H1 (cell line): ENCODE measurements at regions not wholly inside any gene's neighbourhood (a gene's known extent, or its start where the extent isn't known, plus 50 kb on each side); places are given as distances from the start of the nearest gene placed in this dataset.

Source experiments
- CTCF ChIA-PET: fragments of 300-600 bp; sonication (Branson Sonifier 250); formaldehyde crosslinking; loops from one replicate; lab custom pipeline; 2021; ENCODE audit not compliant: partially characterized antibody; lab: Charles Lee
- POLR2A ChIA-PET: fragments of 300-600 bp; sonication (Branson Sonifier 250); formaldehyde crosslinking; loops from one replicate; lab custom pipeline; 2021; ENCODE audit warnings: inconsistent platforms; ENCODE audit not compliant: partially characterized antibody; lab: Charles Lee
- DNase-seq, 2 experiments: peaks; one replicate each; pipeline versions ENCODE4 v3.0.0 to v3.0.0-alpha.2; 2010 to 2022; ENCODE audit warnings: low spot score in 2 of 2, low read depth in 1 of 2, mixed read lengths in 1 of 2
- FAIRE-seq: peaks from 2 replicates; lab custom pipeline; 2011; peaks lifted over from hg19 to GRCh38; lab: Jason Lieb, UNC
- H2AFZ ChIP-seq: 2 replicates; pipeline ENCODE4 v1.8.1; 2012; ENCODE audit warnings: low read length, inconsistent platforms
- H2AK5ac ChIP-seq: 2 replicates; pipeline ENCODE4 v1.6.1; 2013; ENCODE audit warnings: low read depth, low read length
- H2BK120ac ChIP-seq: replicated peaks from 2 replicates; pipeline ENCODE3; 2013; ENCODE audit warnings: low read depth, low read length, inconsistent platforms
- H2BK12ac ChIP-seq: 2 replicates; pipeline ENCODE4 v1.6.1; 2013; ENCODE audit warnings: low read depth, low read length
- H2BK15ac ChIP-seq: 2 replicates; pipeline ENCODE4 v1.6.1; 2013; ENCODE audit warnings: low read length
- H2BK20ac ChIP-seq: 2 replicates; pipeline ENCODE4 v1.6.1; 2013; ENCODE audit warnings: low read length
- H2BK5ac ChIP-seq: 2 replicates; pipeline ENCODE4 v1.6.1; 2013; ENCODE audit warnings: low read depth, low read length
- H3K14ac ChIP-seq: 2 replicates; pipeline ENCODE4 v1.6.1; 2013; ENCODE audit warnings: inconsistent platforms; ENCODE audit not compliant: insufficient read length
- H3K18ac ChIP-seq: 2 replicates; pipeline ENCODE4 v1.6.1; 2013; ENCODE audit warnings: low read length; ENCODE audit errors: extremely low read depth
- H3K23ac ChIP-seq: 2 replicates; pipeline ENCODE4 v1.6.1; 2013; ENCODE audit warnings: inconsistent platforms; ENCODE audit not compliant: insufficient read length
- H3K23me2 ChIP-seq: 2 replicates; pipeline ENCODE4 v1.6.1; 2013; ENCODE audit warnings: low read depth, low read length
- H3K27ac ChIP-seq: 2 replicates; pipeline ENCODE4 v1.6.1; 2011; ENCODE audit warnings: low read depth, low read length, inconsistent platforms
- H3K27me3 ChIP-seq, 4 experiments: replicated peaks in 1 of 4; 1 replicate in 1 of 4; 2 replicates in 3 of 4; pipeline versions ENCODE4 v1.6.1 to v1.8.1; 2011 to 2013; ENCODE audit warnings: low read length in 3 of 4, mild to moderate bottlenecking in 3 of 4, inconsistent platforms in 2 of 4, mixed read lengths in 2 of 4, moderate library complexity in 1 of 4; ENCODE audit not compliant: control insufficient read depth in 3 of 4, insufficient read depth in 3 of 4; ENCODE audit errors: extremely low read depth in 1 of 4
- H3K36me3 ChIP-seq, 4 experiments: 2 replicates each; pipeline versions ENCODE4 v1.6.1 to v1.8.1; 2011 to 2013; ENCODE audit warnings: mild to moderate bottlenecking in 4 of 4, low read length in 3 of 4, moderate library complexity in 2 of 4, control low read depth in 1 of 4, inconsistent platforms in 1 of 4; ENCODE audit not compliant: insufficient read depth in 4 of 4, control insufficient read depth in 2 of 4
- H3K4ac ChIP-seq: replicated peaks from 2 replicates; pipeline ENCODE3; 2013; ENCODE audit warnings: low read length, low read depth, mixed read lengths, inconsistent platforms; ENCODE audit not compliant: insufficient read length
- H3K4me1 ChIP-seq, 4 experiments: replicated peaks in 1 of 4; 1 replicate in 1 of 4; 2 replicates in 3 of 4; pipeline versions ENCODE4 v1.6.1 to v1.8.1; 2011 to 2013; ENCODE audit warnings: low read length in 3 of 4, inconsistent platforms in 2 of 4, mixed read lengths in 1 of 4; ENCODE audit not compliant: insufficient read depth in 4 of 4, control insufficient read depth in 3 of 4
- H3K4me2 ChIP-seq, 2 experiments: 2 replicates each; pipeline versions ENCODE4 v1.6.1 to v1.8.1; 2011 to 2013; ENCODE audit warnings: low read depth in 2 of 2, low read length in 2 of 2, control low read depth in 1 of 2, inconsistent platforms in 1 of 2, mild to moderate bottlenecking in 1 of 2; ENCODE audit not compliant: insufficient read depth in 1 of 2
- H3K4me3 ChIP-seq, 4 experiments: fragments of 200-600, 300-600 bp in 1 of 4; sonication (generic), shearing (Covaris generic), sonication (Bioruptor Twin) in 1 of 4; 2 replicates each; pipeline versions ENCODE4 v1.5.1 to v1.8.1; 2011 to 2016; ENCODE audit warnings: low read length in 4 of 4, low read depth in 3 of 4, control low read depth in 2 of 4, inconsistent platforms in 2 of 4, mild to moderate bottlenecking in 2 of 4, mixed read lengths in 1 of 4, moderate library complexity in 1 of 4; ENCODE audit not compliant: insufficient read depth in 2 of 4; ENCODE audit errors: extremely low read depth in 1 of 4
- H3K56ac ChIP-seq: replicated peaks from 2 replicates; pipeline ENCODE3; 2013; ENCODE audit warnings: low read depth, mild to moderate bottlenecking, mixed read lengths, low read length, inconsistent platforms; ENCODE audit not compliant: insufficient read length
- H3K79me1 ChIP-seq: 2 replicates; pipeline ENCODE4 v1.6.1; 2013; ENCODE audit warnings: low read depth, low read length, control low read depth
- H3K79me2 ChIP-seq, 2 experiments: 2 replicates each; pipeline versions ENCODE4 v1.6.1 to v1.8.1; 2012 to 2013; ENCODE audit warnings: low read length in 2 of 2, mild to moderate bottlenecking in 2 of 2, inconsistent platforms in 1 of 2; ENCODE audit not compliant: insufficient read depth in 2 of 2, control insufficient read depth in 1 of 2
- H3K9ac ChIP-seq, 4 experiments: replicated peaks in 1 of 4; 1 replicate in 1 of 4; 2 replicates in 3 of 4; pipeline versions ENCODE4 v1.6.1 to v1.8.1; 2011 to 2013; ENCODE audit warnings: low read depth in 3 of 4, low read length in 3 of 4, control low read depth in 2 of 4, mild to moderate bottlenecking in 2 of 4, moderate library complexity in 2 of 4, inconsistent platforms in 1 of 4; ENCODE audit errors: extremely low read depth in 1 of 4
- H3K9me3 ChIP-seq, 2 experiments: 2 replicates each; pipeline versions ENCODE4 v1.6.1 to v1.8.1; 2012 to 2013; ENCODE audit warnings: mild to moderate bottlenecking in 2 of 2, moderate library complexity in 2 of 2, control low read depth in 1 of 2, inconsistent platforms in 1 of 2, low read depth in 1 of 2, low read length in 1 of 2, mixed read lengths in 1 of 2; ENCODE audit not compliant: insufficient read depth in 2 of 2
- H4K20me1 ChIP-seq, 2 experiments: replicated peaks in 1 of 2; 2 replicates each; pipeline versions ENCODE3 to v1.8.1; 2011 to 2013; ENCODE audit warnings: inconsistent platforms in 2 of 2, low read length in 2 of 2, mild to moderate bottlenecking in 1 of 2; ENCODE audit not compliant: insufficient read depth in 2 of 2, control insufficient read depth in 1 of 2
- H4K5ac ChIP-seq: 2 replicates; pipeline ENCODE4 v1.6.1; 2013; ENCODE audit warnings: low read length, low read depth, mixed read lengths, inconsistent platforms; ENCODE audit not compliant: insufficient read length
- H4K8ac ChIP-seq: 2 replicates; pipeline ENCODE4 v1.8.0; 2013; ENCODE audit warnings: mild to moderate bottlenecking, moderate library complexity, low read length, inconsistent platforms; ENCODE audit not compliant: insufficient read depth; ENCODE audit errors: extremely low read depth
- H4K91ac ChIP-seq: replicated peaks from 2 replicates; pipeline ENCODE3; 2013; ENCODE audit warnings: low read length, mixed read lengths, inconsistent platforms; ENCODE audit not compliant: insufficient read length
- BACH1 ChIP-seq: IDR thresholded peaks from 2 replicates; pipeline ENCODE4 v1.6.1; 2012; ENCODE audit warnings: low read length, improper control_type of control experiment
- CBX5 ChIP-seq: fragments of 300-800, 300-1000 bp; sonication (generic); IDR thresholded peaks from 2 replicates; pipeline ENCODE4 v1.7.1; 2016; ENCODE audit warnings: antibody characterized with exemption, low read length, low read depth
- CBX8 ChIP-seq: fragments of 300-800, 300-1000 bp; sonication (generic); IDR thresholded peaks from 2 replicates; pipeline ENCODE4 v1.7.1; 2016; ENCODE audit warnings: low read depth, low read length, borderline replicate concordance
- CHD1 ChIP-seq: IDR thresholded peaks from 2 replicates; pipeline ENCODE4 v1.6.1; 2012; ENCODE audit warnings: low read depth, low read length, improper control_type of control experiment
- KDM4A ChIP-seq: IDR thresholded peaks from one replicate; pipeline ENCODE4 v1.7.1; 2012; ENCODE audit warnings: low read depth, mild to moderate bottlenecking, moderate library complexity, low read length, inconsistent platforms; ENCODE audit not compliant: severe bottlenecking
- KDM5A ChIP-seq: fragments of 200-600 bp; IDR thresholded peaks from 2 replicates; pipeline ENCODE4 v1.7.1; 2012; ENCODE audit warnings: mild to moderate bottlenecking, low read length, inconsistent platforms, mixed read lengths
- NANOG ChIP-seq: IDR thresholded peaks from 2 replicates; pipeline ENCODE4 v1.6.1; 2011; ENCODE audit warnings: low read length, low read depth, mild to moderate bottlenecking, inconsistent platforms; ENCODE audit not compliant: insufficient read depth, poor library complexity, severe bottlenecking
- SIN3A ChIP-seq, 2 experiments: IDR thresholded peaks in 1 of 2; conservative IDR thresholded peaks in 1 of 2; 2 replicates each; pipeline ENCODE4 v1.6.1; 2011 to 2012; ENCODE audit warnings: low read length in 2 of 2, improper control_type of control experiment in 1 of 2, low read depth in 1 of 2, mild to moderate bottlenecking in 1 of 2
- SRF ChIP-seq: IDR thresholded peaks from 2 replicates; pipeline ENCODE4 v1.6.1; 2011; ENCODE audit warnings: mild to moderate bottlenecking, low read depth, low read length, moderate library complexity
- TAF1 ChIP-seq: IDR thresholded peaks from 2 replicates; pipeline ENCODE4 v1.6.1; 2011; ENCODE audit warnings: mild to moderate bottlenecking, low read depth, low read length
- USF2 ChIP-seq: IDR thresholded peaks from 2 replicates; pipeline ENCODE4 v1.6.1; 2011; ENCODE audit warnings: low read length, improper control_type of control experiment
- ZNF274 ChIP-seq: IDR thresholded peaks from 2 replicates; pipeline ENCODE4 v1.7.0; 2012; ENCODE audit warnings: low read length, borderline replicate concordance; ENCODE audit errors: extremely low read depth
- WGBS, 2 experiments: shearing (Covaris generic) in 1 of 2; methylation state at CpG; one replicate each; pipeline versions ENCODE4 v1.1.6 to v1.1.7; 2013 to 2015; ENCODE audit warnings: low lambda C conversion rate in 2 of 2, mixed read lengths in 2 of 2, inconsistent platforms in 1 of 2, low coverage in 1 of 2, missing lambda C conversion rate in 1 of 2; ENCODE audit not compliant: insufficient replicate concordance in 2 of 2, insufficient coverage in 1 of 2, insufficient read length in 1 of 2; ENCODE audit errors: extremely low coverage in 1 of 2, missing lambda C conversion rate in 1 of 2; 5-methylcytosine and 5-hydroxymethylcytosine counted together

DNA sequence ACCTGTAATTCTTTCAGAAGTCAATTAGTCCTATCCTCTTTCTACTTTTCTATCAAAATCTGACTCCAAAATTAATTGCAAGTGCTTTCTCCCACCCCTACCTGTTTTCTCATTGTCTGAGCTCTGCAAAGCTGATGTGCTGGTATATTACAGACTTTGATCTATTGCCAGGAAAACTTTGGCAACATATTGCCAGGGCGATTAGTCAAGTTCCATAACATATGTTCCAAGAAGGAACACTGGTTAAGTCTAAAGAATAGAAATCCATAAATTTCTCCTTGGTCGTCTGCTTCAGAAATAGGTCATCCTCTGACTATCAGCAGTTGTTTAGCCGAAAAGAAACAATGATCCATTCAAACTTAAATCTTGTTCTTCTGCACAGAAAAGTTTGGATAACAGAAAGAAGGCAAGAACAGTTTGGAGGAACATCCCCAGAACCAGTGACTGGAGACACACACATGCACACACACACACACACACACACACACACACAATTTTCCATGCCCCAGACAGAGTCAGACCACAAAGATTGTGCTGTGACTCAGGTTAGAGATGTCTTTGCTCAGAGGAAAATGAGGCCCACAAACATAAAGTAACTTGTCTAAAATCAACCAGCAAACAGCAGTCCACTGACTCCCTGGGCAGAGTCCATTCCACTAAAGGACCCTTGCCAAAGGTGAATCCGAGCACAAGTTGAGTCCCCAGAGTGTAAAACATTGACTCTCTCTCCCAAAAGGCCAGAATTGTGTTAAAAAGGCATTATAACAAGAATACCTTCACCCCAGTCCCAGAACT lies 202.1 kb downstream of the DEPDC1B start:
- H3K4ac ChIP-seq = no peak overlapping the region
- H4K20me1 ChIP-seq = no peaks in the 10 kb centered on the region
- peaks cover 0 to 3% (median 0%) of the 10 kb centered on the region in 4 experiments; a peak in 1 of 7 replicates for H3K4me1 ChIP-seq
- H3K79me1 ChIP-seq = no peaks in the 10 kb centered on the region
- H4K8ac ChIP-seq = no peak overlapping the region
- no peak overlapping the region for H2BK12ac ChIP-seq
- H3K18ac ChIP-seq = no peak overlapping the region
- H3K23me2 ChIP-seq = no peaks in the 10 kb centered on the region
- H2BK20ac ChIP-seq = no peak overlapping the region
- no peaks in the 10 kb centered on the region for H3K36me3 ChIP-seq
- no peak overlapping the region for H2AK5ac ChIP-seq
- no peak overlapping the region for H3K27ac ChIP-seq
- H4K5ac ChIP-seq = no peak overlapping the region
- no peak overlapping the region for H3K9ac ChIP-seq
- H2AFZ ChIP-seq = no peak overlapping the region
- ChIA-PET CTCF (interaction anchor here (1.2 kb wide), 1 partner anchor 210 kb away, joined by 3 read pairs; no protein-coding TSS in a partner anchor), POLR2A (no interaction called here)
- no peak overlapping the region for H2BK120ac ChIP-seq
- H3K4me3 ChIP-seq = no peak overlapping the region
- FAIRE-seq (no peak), DNase-seq (no peak)
- no peaks in the 10 kb centered on the region for H3K27me3 ChIP-seq
- no peaks in the 10 kb centered on the region for H3K9me3 ChIP-seq
- no peak overlapping the region for H3K4me2 ChIP-seq
- no peak overlapping the region for H3K23ac ChIP-seq
- H3K79me2 ChIP-seq = no peaks in the 10 kb centered on the region
- no peak overlapping the region for H2BK5ac ChIP-seq
- H3K56ac ChIP-seq = no peak overlapping the region
- no peak overlapping the region for H4K91ac ChIP-seq
- H3K14ac ChIP-seq = no peak overlapping the region
- H2BK15ac ChIP-seq = no peak overlapping the region
- 87% methylated on average over 4 of the region's 4 CpGs; no CpG with 5 or more reads in 1 of the 2 experiments for WGBS, 2 experiments
- TF ChIP-seq TAF1 (no peak), ZNF274 (no peak), CBX8 (no peak), SIN3A (conservative IDR thresholded peaks at IDR 0.05 in 1 of 2, IDR thresholded peaks at IDR 0.05 in 1 of 2; ENCODE audit: low read depth in 1 of 2, low read length in 2 of 2) (no peak), SRF (no peak), NANOG (no peak), KDM5A (no peak), KDM4A (no peak), BACH1 (no peak), CHD1 (no peak), USF2 (no peak), CBX5 (no peak)
